ENCODE measurements at regions not wholly inside any gene's neighbourhood (a gene's known extent, or its start where the extent isn't known, plus 50 kb on each side); places are given as distances from the start of the nearest gene placed in this dataset.

GRCh38 chr16:73737637-73738036 lies 559.0 kb upstream of the PSMD7 start:
- no peak for DNase-seq

- DNase-seq: no peak
Measured at GRCh38 chr16:73735954-73736353, 560.7 kb upstream of the PSMD7 start.

- DNase-seq: no peak
Measured at GRCh38 chr16:73735018-73735417, 561.6 kb upstream of the PSMD7 start.

GRCh38 chr16:73732681-73733080 lies 563.9 kb upstream of the PSMD7 start:
- no peak for DNase-seq

GRCh38 chr16:73732143-73732542 lies 564.5 kb upstream of the PSMD7 start:
- DNase-seq: no peak

- DNase-seq: no peak
Measured at GRCh38 chr16:73730481-73731090, 566.0 kb upstream of the PSMD7 start.

- no peak for DNase-seq
Measured at GRCh38 chr16:73725156-73725555, 571.5 kb upstream of the PSMD7 start.

GRCh38 chr16:73724503-73724902 lies 572.1 kb upstream of the PSMD7 start:
- no peak for DNase-seq

GRCh38 chr16:73717266-73717974 lies 579.2 kb upstream of the PSMD7 start:
- DNase-seq: no peak

GRCh38 chr16:73714976-73715375 lies 581.6 kb upstream of the PSMD7 start:
- no peak for DNase-seq

- no peak for DNase-seq
Measured at GRCh38 chr16:73713778-73714495, 582.7 kb upstream of the PSMD7 start.

GRCh38 chr16:73713251-73713650 lies 583.4 kb upstream of the PSMD7 start:
- peak; percentile 47 for DNase-seq

- no peak for DNase-seq
Measured at GRCh38 chr16:73711406-73712080, 585.1 kb upstream of the PSMD7 start.

- DNase-seq: no peak
Measured at GRCh38 chr16:73710526-73710925, 586.1 kb upstream of the PSMD7 start.

- DNase-seq: no peak
Measured at GRCh38 chr16:73707863-73708262, 588.8 kb upstream of the PSMD7 start.

GRCh38 chr16:73703891-73704290 lies 592.7 kb upstream of the PSMD7 start:
- DNase-seq: no peak

- DNase-seq: no peak
Measured at GRCh38 chr16:73697336-73697735, 599.3 kb upstream of the PSMD7 start.

- no peak for DNase-seq
Measured at GRCh38 chr16:73692861-73693260, 603.8 kb upstream of the PSMD7 start.

- no peak for DNase-seq
Measured at GRCh38 chr16:73683804-73684203, 612.8 kb upstream of the PSMD7 start.

GRCh38 chr16:73672135-73672534 lies 624.2 kb upstream of the ZFHX3 start:
- no peak for DNase-seq

GRCh38 chr16:73670836-73671820 lies 623.2 kb upstream of the ZFHX3 start:
- no peak for DNase-seq

Measured in femur (tissue), 1 donor.